ENCODE measurements at regions not wholly inside any gene's neighbourhood (a gene's known extent, or its start where the extent isn't known, plus 50 kb on each side); places are given as distances from the start of the nearest gene placed in this dataset.

DNA sequence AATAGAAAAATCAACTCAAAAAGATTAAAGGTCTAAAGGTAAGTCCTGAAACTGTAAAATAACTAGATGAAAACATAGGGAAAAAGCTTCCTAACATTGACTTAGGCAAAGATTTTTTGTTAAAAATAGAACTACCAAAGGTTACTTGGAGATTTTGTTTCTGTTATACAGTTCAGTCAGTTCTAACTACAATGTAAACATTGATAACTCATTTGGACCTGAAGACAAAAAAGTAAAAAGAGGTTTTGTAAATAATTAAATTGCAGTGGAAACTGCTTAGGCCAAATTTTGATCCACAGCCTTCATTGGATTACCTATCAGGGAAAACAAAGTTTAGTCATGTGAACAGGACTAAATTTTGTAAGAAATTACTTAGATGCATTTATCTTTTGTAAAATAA lies 101.8 kb downstream of the SLITRK2 start:
- POLR2A ChIA-PET (ENCODE audit: partially characterized antibody) = no interaction called here
- CTCF ChIA-PET (ENCODE audit: partially characterized antibody) = no interaction called here
- TF ChIP-seq RNF2 (IDR thresholded peaks at IDR 0.05; ENCODE audit: borderline replicate concordance, low read depth, low read length, missing control alignments, poor library complexity, severe bottlenecking) (no peak), HDAC2 (IDR thresholded peaks at IDR 0.05; ENCODE audit: borderline replicate concordance in 1 of 2, low read depth in 2 of 2, low read length in 2 of 2) (no peak), HDAC6 (IDR thresholded peaks at IDR 0.05; ENCODE audit: low read depth, low read length) (no peak), EGR1 (IDR thresholded peaks at IDR 0.05; ENCODE audit: borderline replicate concordance, low read depth, low read length) (no peak), MAX (IDR thresholded peaks at IDR 0.05) (no peak), SP2 (IDR thresholded peaks at IDR 0.05; ENCODE audit: low read length) (no peak), RXRA (IDR thresholded peaks at IDR 0.05; ENCODE audit: insufficient read depth, low read depth, low read length) (no peak), CBX5 (IDR thresholded peaks at IDR 0.05; ENCODE audit: low read depth, low read length) (no peak), SIN3A (conservative IDR thresholded peaks at IDR 0.05 in 1 of 2, IDR thresholded peaks at IDR 0.05 in 1 of 2; ENCODE audit: low read depth in 1 of 2, low read length in 2 of 2) (no peak), ZNF274 (IDR thresholded peaks at IDR 0.05; ENCODE audit: borderline replicate concordance, extremely low read depth, low read length) (no peak), TAF1 (IDR thresholded peaks at IDR 0.05; ENCODE audit: low read depth, low read length) (no peak)
- TF ChIP-seq, protein P1, sequence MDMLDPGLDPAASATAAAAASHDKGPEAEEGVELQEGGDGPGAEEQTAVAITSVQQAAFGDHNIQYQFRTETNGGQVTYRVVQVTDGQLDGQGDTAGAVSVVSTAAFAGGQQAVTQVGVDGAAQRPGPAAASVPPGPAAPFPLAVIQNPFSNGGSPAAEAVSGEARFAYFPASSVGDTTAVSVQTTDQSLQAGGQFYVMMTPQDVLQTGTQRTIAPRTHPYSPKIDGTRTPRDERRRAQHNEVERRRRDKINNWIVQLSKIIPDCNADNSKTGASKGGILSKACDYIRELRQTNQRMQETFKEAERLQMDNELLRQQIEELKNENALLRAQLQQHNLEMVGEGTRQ (IDR thresholded peaks at IDR 0.05; ENCODE audit: low read length) = no peak

More for the DNA sequence above, 101.8 kb downstream of the SLITRK2 start:
- no peaks in the 10 kb centered on the region for H3K9me3 ChIP-seq (ENCODE audit: insufficient read depth in 2 of 2, low read depth in 1 of 2, low read length in 1 of 2)
- no peaks in the 10 kb centered on the region for H3K4me1 ChIP-seq (replicated peaks in 1 of 4; ENCODE audit: control insufficient read depth in 3 of 4, insufficient read depth in 4 of 4, low read length in 3 of 4)
- no peak overlapping the region for H2AK5ac ChIP-seq (ENCODE audit: low read depth, low read length)
- no peaks in the 10 kb centered on the region for H3K27me3 ChIP-seq (replicated peaks in 1 of 4; ENCODE audit: control insufficient read depth in 3 of 4, extremely low read depth in 1 of 4, insufficient read depth in 3 of 4, low read length in 3 of 4)
- no peak overlapping the region for H3K4ac ChIP-seq (replicated peaks; ENCODE audit: insufficient read length, low read depth, low read length)
- no peak overlapping the region for H3K4me2 ChIP-seq (ENCODE audit: insufficient read depth in 1 of 2, low read depth in 2 of 2, low read length in 2 of 2)
- H4K8ac ChIP-seq (ENCODE audit: extremely low read depth, insufficient read depth, low read length) = no peak overlapping the region
- no peaks in the 10 kb centered on the region for H3K79me2 ChIP-seq (ENCODE audit: control insufficient read depth in 1 of 2, insufficient read depth in 2 of 2, low read length in 2 of 2)
- no peak overlapping the region for H3K4me3 ChIP-seq (ENCODE audit: extremely low read depth in 1 of 4, insufficient read depth in 2 of 4, low read depth in 3 of 4, low read length in 4 of 4)
- H3K27ac ChIP-seq (ENCODE audit: low read depth, low read length) = no peak overlapping the region
- no peak overlapping the region for H2BK12ac ChIP-seq (ENCODE audit: low read depth, low read length)
- no peak overlapping the region for H3K14ac ChIP-seq (ENCODE audit: insufficient read length)
- no peak overlapping the region for H3K23ac ChIP-seq (ENCODE audit: insufficient read length)
- H4K20me1 ChIP-seq (replicated peaks in 1 of 2; ENCODE audit: control insufficient read depth in 1 of 2, insufficient read depth in 2 of 2, low read length in 2 of 2) = no peaks in the 10 kb centered on the region
- no peaks in the 10 kb centered on the region for H3K79me1 ChIP-seq (ENCODE audit: low read depth, low read length)
- no peak overlapping the region for H4K5ac ChIP-seq (ENCODE audit: insufficient read length, low read depth, low read length)
- DNase-seq (ENCODE audit: low read depth in 1 of 2, low spot score in 2 of 2) (no peak), FAIRE-seq (no peak)
- H3K36me3 ChIP-seq (ENCODE audit: control insufficient read depth in 2 of 4, insufficient read depth in 4 of 4, low read length in 3 of 4) = no peaks in the 10 kb centered on the region
- no peak overlapping the region for H2BK120ac ChIP-seq (replicated peaks; ENCODE audit: low read depth, low read length)
- no peaks in the 10 kb centered on the region for H3K23me2 ChIP-seq (ENCODE audit: low read depth, low read length)
- no peak overlapping the region for H2BK15ac ChIP-seq (ENCODE audit: low read length)
- H3K56ac ChIP-seq (replicated peaks; ENCODE audit: insufficient read length, low read depth, low read length) = no peak overlapping the region
- no peak overlapping the region for H4K91ac ChIP-seq (replicated peaks; ENCODE audit: insufficient read length, low read length)
- no peak overlapping the region for H2BK5ac ChIP-seq (ENCODE audit: low read depth, low read length)
- no peak overlapping the region for H2AFZ ChIP-seq (ENCODE audit: low read length)
- no peak overlapping the region for H2BK20ac ChIP-seq (ENCODE audit: low read length)
- no peak overlapping the region for H3K18ac ChIP-seq (ENCODE audit: extremely low read depth, low read length)
- H3K9ac ChIP-seq (replicated peaks in 1 of 4; ENCODE audit: extremely low read depth in 1 of 4, low read depth in 3 of 4, low read length in 3 of 4) = no peak overlapping the region
